ENCODE measurements at regions not wholly inside any gene's neighbourhood (a gene's known extent, or its start where the extent isn't known, plus 50 kb on each side); places are given as distances from the start of the nearest gene placed in this dataset.

DNA sequence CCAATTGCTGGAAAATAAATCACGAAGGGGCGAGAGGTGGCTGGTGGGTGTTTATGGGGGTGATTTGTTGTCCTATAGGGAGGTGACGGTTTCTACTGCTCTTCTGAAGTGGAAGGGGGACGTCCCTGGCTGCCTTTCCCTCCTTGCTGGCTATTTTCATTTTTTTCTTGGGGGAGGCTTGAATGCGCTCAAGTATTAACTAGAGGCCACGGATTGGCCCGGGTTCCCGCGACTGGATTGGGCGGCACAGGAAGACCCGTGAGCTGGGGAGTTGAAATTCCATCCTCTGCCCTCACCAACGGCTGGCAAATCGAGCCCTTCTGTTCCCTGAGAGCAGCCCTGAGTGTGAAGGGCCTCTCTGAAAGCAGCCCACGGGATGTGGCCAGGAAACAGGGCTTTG, 176.5 kb upstream of the SPRED2 start (continued):
- TF ChIP-seq, protein P1, sequence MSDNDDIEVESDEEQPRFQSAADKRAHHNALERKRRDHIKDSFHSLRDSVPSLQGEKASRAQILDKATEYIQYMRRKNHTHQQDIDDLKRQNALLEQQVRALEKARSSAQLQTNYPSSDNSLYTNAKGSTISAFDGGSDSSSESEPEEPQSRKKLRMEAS (IDR thresholded peaks at IDR 0.05; ENCODE audit: low read depth) = no peak

DNA sequence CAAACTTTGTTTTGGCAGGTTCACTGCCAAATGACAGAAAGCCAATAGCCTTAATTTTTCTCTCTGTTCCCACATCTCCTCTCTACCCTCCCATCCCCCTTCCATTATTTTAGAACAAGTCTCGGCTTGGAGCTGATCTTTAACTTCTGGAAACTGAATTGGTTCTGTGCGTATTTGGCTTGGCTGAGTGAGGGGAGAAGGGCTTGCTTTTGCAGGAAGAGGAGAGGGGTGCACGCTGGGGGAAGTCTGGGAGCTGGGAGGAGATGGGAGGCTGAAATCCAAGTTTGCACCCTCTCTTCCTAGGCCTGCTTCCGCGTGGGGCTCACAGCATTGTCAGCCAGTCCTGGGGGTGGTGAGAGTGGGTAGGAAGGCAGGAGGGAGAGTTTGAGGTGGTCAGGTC, 176.1 kb upstream of the SPRED2 start:
- Histone ChIP-seq H3K9me3 (no peaks in the 10 kb centered on the region), H3K9me2 (no peaks in the 10 kb centered on the region), H3K4me2 (no peak overlapping the region), H3K9ac (no peak overlapping the region), H3K27ac (ENCODE audit: low read depth in 2 of 2, low read length in 1 of 2) (no peak overlapping the region), H2AFZ (ENCODE audit: low read depth) (no peak overlapping the region), H3F3A (replicated peaks; ENCODE audit: insufficient read depth) (no peaks in the 10 kb centered on the region), H4K20me1 (ENCODE audit: insufficient read depth) (no peaks in the 10 kb centered on the region), H3K4me1 (ENCODE audit: control insufficient read depth in 1 of 2, insufficient read depth in 2 of 2, low read depth in 1 of 2, low read length in 1 of 2) (no peaks in the 10 kb centered on the region), H3K36me3 (replicated peaks in 1 of 2; ENCODE audit: control insufficient read depth in 1 of 2, insufficient read depth in 2 of 2, low read length in 1 of 2) (no peaks in the 10 kb centered on the region), H3K27me3 (ENCODE audit: insufficient read depth) (no peaks in the 10 kb centered on the region), H3K79me2 (ENCODE audit: insufficient read depth) (no peaks in the 10 kb centered on the region), H3K4me3 (ENCODE audit: low read depth in 2 of 2, low read length in 1 of 2) (no peak overlapping the region)
- TF ChIP-seq, protein P2, sequence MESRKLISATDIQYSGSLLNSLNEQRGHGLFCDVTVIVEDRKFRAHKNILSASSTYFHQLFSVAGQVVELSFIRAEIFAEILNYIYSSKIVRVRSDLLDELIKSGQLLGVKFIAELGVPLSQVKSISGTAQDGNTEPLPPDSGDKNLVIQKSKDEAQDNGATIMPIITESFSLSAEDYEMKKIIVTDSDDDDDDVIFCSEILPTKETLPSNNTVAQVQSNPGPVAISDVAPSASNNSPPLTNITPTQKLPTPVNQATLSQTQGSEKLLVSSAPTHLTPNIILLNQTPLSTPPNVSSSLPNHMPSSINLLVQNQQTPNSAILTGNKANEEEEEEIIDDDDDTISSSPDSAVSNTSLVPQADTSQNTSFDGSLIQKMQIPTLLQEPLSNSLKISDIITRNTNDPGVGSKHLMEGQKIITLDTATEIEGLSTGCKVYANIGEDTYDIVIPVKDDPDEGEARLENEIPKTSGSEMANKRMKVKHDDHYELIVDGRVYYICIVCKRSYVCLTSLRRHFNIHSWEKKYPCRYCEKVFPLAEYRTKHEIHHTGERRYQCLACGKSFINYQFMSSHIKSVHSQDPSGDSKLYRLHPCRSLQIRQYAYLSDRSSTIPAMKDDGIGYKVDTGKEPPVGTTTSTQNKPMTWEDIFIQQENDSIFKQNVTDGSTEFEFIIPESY (IDR thresholded peaks at IDR 0.05; ENCODE audit: borderline replicate concordance, low read depth) = no peak
- no peak for TF ChIP-seq FOXJ3 (CRISPR knock-in tag; IDR thresholded peaks at IDR 0.05)
- TF ChIP-seq, protein P3, sequence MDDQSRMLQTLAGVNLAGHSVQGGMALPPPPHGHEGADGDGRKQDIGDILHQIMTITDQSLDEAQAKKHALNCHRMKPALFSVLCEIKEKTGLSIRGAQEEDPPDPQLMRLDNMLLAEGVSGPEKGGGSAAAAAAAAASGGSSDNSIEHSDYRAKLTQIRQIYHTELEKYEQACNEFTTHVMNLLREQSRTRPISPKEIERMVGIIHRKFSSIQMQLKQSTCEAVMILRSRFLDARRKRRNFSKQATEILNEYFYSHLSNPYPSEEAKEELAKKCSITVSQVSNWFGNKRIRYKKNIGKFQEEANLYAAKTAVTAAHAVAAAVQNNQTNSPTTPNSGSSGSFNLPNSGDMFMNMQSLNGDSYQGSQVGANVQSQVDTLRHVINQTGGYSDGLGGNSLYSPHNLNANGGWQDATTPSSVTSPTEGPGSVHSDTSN (IDR thresholded peaks at IDR 0.05) = no peak
- POLR2A ChIA-PET = no interaction called here
- DNase-seq = no peak
- CTCF ChIA-PET = no interaction called here
- 78% methylated on average over 5 of the region's 5 CpGs for WGBS (ENCODE audit: low lambda C conversion rate)

DNA sequence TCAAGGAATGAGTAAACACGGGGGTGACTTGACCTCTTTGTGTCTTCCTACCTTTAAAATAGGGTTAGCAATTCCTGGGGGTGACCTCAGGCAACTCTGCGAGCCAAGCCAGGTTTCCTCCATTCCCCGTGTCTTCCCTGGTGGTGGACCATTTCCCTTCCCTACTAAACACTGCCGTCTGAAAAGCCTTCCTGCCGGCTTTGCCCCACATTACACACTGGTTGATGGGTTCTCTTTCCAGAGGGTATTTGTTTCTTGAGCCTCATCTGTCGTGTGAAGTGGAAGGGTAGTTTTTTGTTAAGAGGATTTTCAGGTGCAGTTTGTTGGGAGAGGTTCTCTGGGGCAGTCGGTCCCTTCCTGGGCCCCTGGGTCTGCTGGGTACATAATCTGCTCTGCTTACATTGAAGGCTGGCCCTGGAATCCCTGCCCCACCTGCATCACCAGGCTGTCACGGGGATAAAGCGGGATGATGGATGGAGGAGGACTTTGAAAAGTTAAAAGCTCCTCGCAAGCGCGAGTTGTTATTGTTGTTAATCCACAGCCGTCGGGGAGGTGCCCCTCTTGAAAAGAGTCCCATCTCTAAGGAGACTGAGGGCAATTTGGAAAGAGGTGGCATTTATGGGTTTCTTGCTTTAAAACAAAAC, 175.4 kb upstream of the SPRED2 start:
- no peaks in the 10 kb centered on the region for H3K9me2 ChIP-seq
- ChIA-PET POLR2A (no interaction called here), CTCF (no interaction called here)

More for the DNA sequence above, 175.4 kb upstream of the SPRED2 start:
- no peaks in the 10 kb centered on the region for H3K4me1 ChIP-seq (ENCODE audit: control insufficient read depth in 1 of 2, insufficient read depth in 2 of 2, low read depth in 1 of 2, low read length in 1 of 2)
- H3F3A ChIP-seq (replicated peaks; ENCODE audit: insufficient read depth) = no peaks in the 10 kb centered on the region
- no peak for DNase-seq
- TF ChIP-seq CHD2 (IDR thresholded peaks at IDR 0.05; ENCODE audit: low read length, partially characterized antibody) (no peak), TEAD4 (IDR thresholded peaks at IDR 0.05; ENCODE audit: borderline replicate concordance, insufficient read depth) (no peak), GABPA (IDR thresholded peaks at IDR 0.05; ENCODE audit: low read depth) (no peak), ELF1 (IDR thresholded peaks at IDR 0.05) (no peak), GATA2 (CRISPR knock-in tag; IDR thresholded peaks at IDR 0.05) (no peak)
- TF ChIP-seq, protein P2 (IDR thresholded peaks at IDR 0.05; ENCODE audit: borderline replicate concordance, low read depth) = no peak
- no peaks in the 10 kb centered on the region for H3K9me3 ChIP-seq
- no peak overlapping the region for H3K4me3 ChIP-seq (ENCODE audit: low read depth in 2 of 2, low read length in 1 of 2)
- H2AFZ ChIP-seq (ENCODE audit: low read depth) = no peak overlapping the region
- no peak overlapping the region for H3K9ac ChIP-seq
- no peaks in the 10 kb centered on the region for H4K20me1 ChIP-seq (ENCODE audit: insufficient read depth)
- no peaks in the 10 kb centered on the region for H3K36me3 ChIP-seq (replicated peaks in 1 of 2; ENCODE audit: control insufficient read depth in 1 of 2, insufficient read depth in 2 of 2, low read length in 1 of 2)
- no peak overlapping the region for H3K27ac ChIP-seq (ENCODE audit: low read depth in 2 of 2, low read length in 1 of 2)
- H3K4me2 ChIP-seq = no peak overlapping the region
- 81% methylated on average over 14 of the region's 14 CpGs for WGBS (ENCODE audit: low lambda C conversion rate)
- no peaks in the 10 kb centered on the region for H3K79me2 ChIP-seq (ENCODE audit: insufficient read depth)
- no peaks in the 10 kb centered on the region for H3K27me3 ChIP-seq (ENCODE audit: insufficient read depth)
